ENCODE measurements at regions not wholly inside any gene's neighbourhood (a gene's known extent, or its start where the extent isn't known, plus 50 kb on each side); places are given as distances from the start of the nearest gene placed in this dataset.

GRCh38 chr18:45280481-45281276 is 334.6 kb upstream of the SLC14A2 start:
- no peak for FAIRE-seq
- BruUV-seq (replicated peaks): no TSS peak
- Histone ChIP-seq H3K9me3 (ENCODE audit: low read length) (no peaks in the 10 kb centered on the region; the same call in 1 of the 2 replicates), H3K79me2 (ENCODE audit: insufficient read depth, low read length) (no peaks in the 10 kb centered on the region), H3K27ac (ENCODE audit: extremely low read length, insufficient read depth, low read length) (no peak overlapping the region), H4K20me1 (ENCODE audit: insufficient read depth, low read length) (no peaks in the 10 kb centered on the region), H3K27me3 (ENCODE audit: control insufficient read depth in 1 of 2, insufficient read depth in 2 of 2, low read length in 2 of 2) (no peaks in the 10 kb centered on the region), H3K4me3 (replicated peaks in 1 of 3; ENCODE audit: insufficient read depth in 1 of 3, low read depth in 2 of 3, low read length in 3 of 3) (no peak overlapping the region), H2AFZ (ENCODE audit: low read length) (no peak overlapping the region), H3K9ac (ENCODE audit: insufficient read depth, low read depth, low read length) (no peak overlapping the region), H3K36me3 (replicated peaks in 1 of 2; ENCODE audit: control insufficient read depth in 1 of 2, insufficient read depth in 2 of 2, low read length in 2 of 2) (no peaks in the 10 kb centered on the region), H3K4me1 (ENCODE audit: insufficient read depth, low read length) (no peaks in the 10 kb centered on the region), H3K4me2 (ENCODE audit: low read depth, low read length) (no peak overlapping the region)
- intact Hi-C loops (cut with micrococcal nuclease; ENCODE audit: unreplicated experiment): no loop called here
- POLR2A ChIA-PET: no interaction called here
- CTCF ChIA-PET (ENCODE audit: low intra/inter-chr PET ratio, low total read pairs): no interaction called here
- ATAC-seq: no peak
- DNase-seq (ENCODE audit: low spot score): no peak
- in situ Hi-C loops (cut with HindIII; ENCODE audit: extremely low pct_ligation_motif_present, low pct_unique_long_range_greater_than_20kb): no loop called here
- WGBS (ENCODE audit: low lambda C conversion rate): under 1% methylated on average over 9 of the region's 10 CpGs
- TF ChIP-seq DDIT3 (CRISPR knock-in tag; IDR thresholded peaks at IDR 0.05): no peak
- no peak for TF ChIP-seq RNF219 (CRISPR knock-in tag; IDR thresholded peaks at IDR 0.05)
- TF ChIP-seq ZNF33B (CRISPR knock-in tag; IDR thresholded peaks at IDR 0.05): no peak
- no peak for TF ChIP-seq JUN (CRISPR knock-in tag; IDR thresholded peaks at IDR 0.05)
- TF ChIP-seq ZNF75D (CRISPR knock-in tag; IDR thresholded peaks at IDR 0.05; ENCODE audit: borderline replicate concordance): no peak
- no peak for TF ChIP-seq FOXJ3 (CRISPR knock-in tag; IDR thresholded peaks at IDR 0.05; ENCODE audit: borderline replicate concordance)
- TF ChIP-seq PHF21A (CRISPR knock-in tag; IDR thresholded peaks at IDR 0.05): no peak
- TF ChIP-seq ZNF12 (CRISPR knock-in tag; IDR thresholded peaks at IDR 0.05): no peak
- no peak for TF ChIP-seq ZNF282 (IDR thresholded peaks at IDR 0.05; ENCODE audit: partially characterized antibody)
- no peak for TF ChIP-seq ESRRA (CRISPR knock-in tag; IDR thresholded peaks at IDR 0.05; ENCODE audit: low read depth)
- TF ChIP-seq MNT (IDR thresholded peaks at IDR 0.05): no peak
- no peak for TF ChIP-seq ZNF121 (CRISPR knock-in tag; IDR thresholded peaks at IDR 0.05)
- no peak for TF ChIP-seq MXI1 (IDR thresholded peaks at IDR 0.05; ENCODE audit: borderline replicate concordance, low read depth, low read length)
- no peak for TF ChIP-seq ZNF446 (CRISPR knock-in tag; IDR thresholded peaks at IDR 0.05)
- no peak for TF ChIP-seq GABPB1 (CRISPR knock-in tag; IDR thresholded peaks at IDR 0.05)
- no peak for TF ChIP-seq SIN3A (IDR thresholded peaks at IDR 0.05; ENCODE audit: borderline replicate concordance, low read depth, low read length)
- no peak for TF ChIP-seq ZNF704 (CRISPR knock-in tag; IDR thresholded peaks at IDR 0.05; ENCODE audit: borderline replicate concordance)
- TF ChIP-seq BHLHE40 (IDR thresholded peaks at IDR 0.05; ENCODE audit: low read length): no peak
